ENCODE measurements at regions not wholly inside any gene's neighbourhood (a gene's known extent, or its start where the extent isn't known, plus 50 kb on each side); places are given as distances from the start of the nearest gene placed in this dataset.
"Not testable (repeated sequence)": the region's sequence is repeated elsewhere in the genome, so short reads cannot be mapped to it uniquely, and the experiment has no call there.

DNA sequence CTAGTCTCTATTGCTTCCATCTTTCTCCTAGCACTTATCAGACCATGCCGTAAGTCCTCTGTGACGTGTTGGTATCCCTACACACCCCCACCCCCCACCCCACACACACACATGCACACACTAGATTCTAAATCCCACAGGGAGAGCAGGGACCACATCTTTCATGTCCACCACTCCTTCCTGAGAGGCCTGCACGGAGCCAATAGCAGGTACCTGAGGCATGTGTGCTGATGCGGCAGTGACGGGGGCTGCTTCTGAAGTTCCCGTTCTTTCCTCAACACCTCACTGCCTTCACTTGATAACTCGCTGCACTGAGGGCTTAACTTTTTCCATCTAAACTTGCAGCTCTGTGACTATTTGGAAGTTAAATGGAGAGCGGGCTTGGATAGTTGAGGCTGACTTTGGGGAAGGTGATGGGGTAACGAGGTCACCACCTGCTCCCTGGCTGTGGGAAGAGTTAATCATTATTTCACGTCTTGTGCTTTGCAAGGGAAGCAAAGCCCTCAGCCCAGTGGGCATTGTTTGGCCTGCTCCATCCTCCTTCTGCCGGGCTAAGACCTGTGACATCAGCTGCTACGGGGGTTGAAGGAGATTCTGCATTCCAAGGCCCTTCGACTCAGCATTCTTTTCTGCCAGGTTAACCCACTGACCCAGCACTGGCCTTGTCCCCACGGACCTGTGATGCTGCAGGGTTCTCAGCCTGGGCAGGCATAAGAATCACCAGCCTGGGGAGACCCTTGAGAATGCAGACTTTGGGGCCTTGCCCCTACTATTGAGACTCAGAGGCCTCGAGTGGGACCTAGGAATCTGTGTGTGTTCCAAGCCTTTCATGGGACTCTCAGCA is 187.8 kb downstream of the ANKRD60 start:
- no peak for DNase-seq (ENCODE audit: low spot score)

DNA sequence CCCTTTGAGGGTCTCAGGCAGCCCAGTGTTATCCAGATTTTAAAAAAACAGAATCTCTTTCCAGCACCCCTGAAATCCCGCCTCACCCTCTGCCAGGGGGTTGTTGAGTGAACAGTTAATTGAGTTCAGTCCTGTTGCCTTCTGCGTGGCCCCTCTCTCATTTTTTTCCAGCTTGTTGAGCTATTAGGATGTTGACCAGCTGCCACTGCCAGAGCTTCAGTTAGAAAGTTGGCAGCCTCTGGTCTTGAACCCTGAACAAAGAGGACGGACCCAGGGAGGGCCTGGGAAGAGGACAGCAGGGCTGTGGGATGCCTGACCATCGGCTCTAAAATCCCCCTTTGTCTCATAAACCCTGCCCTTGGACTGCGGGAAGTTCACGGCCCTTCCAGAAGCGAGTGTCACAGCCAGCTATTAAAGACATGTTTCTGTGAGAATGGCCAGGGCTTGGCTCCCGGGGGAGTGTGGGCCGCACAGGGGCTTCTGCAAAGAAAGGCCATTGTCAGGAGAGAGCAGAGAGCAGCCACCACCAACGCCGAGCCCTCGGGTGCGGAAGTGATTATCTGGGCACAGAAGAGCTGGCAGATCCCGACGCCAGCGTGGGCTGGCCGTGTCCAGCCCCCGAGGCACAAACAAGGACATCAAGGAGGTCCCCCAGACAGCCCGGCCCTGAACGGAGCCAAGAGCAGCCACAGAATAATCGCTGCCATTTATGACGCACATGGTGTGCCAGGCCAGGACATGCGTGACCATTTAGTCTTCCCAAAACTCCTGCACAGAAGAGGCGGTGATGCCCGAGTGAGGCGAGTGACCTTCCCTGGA is 189.0 kb downstream of the ANKRD60 start:
- DNase-seq (ENCODE audit: low spot score): no peak

DNA sequence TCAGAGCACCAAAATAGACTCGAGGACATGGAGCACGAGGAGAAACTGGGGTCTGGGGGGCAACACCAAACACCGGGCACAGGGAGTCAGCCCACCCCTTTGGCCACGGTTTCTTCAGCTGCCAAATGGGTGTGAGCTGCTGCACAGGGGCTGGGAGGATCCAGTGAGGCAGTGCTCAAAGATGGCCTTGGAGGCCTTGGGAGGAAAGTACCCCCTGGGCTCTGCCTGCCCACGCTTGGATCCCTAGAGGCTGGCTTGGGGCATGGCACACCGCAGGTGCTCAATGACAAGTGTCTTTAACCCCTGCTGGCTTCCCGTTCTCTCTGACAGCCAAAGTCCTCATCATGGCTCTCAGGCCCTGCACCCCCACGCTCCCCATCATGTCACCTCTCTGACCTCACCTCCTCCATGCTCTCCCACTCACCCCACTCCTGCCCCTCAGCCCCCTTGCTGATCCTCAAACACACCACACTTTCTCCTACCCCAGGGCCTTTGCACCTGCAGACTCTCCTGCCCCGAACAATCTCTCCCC is 190.3 kb downstream of the ANKRD60 start:
- no peak for DNase-seq (ENCODE audit: low spot score)

DNA sequence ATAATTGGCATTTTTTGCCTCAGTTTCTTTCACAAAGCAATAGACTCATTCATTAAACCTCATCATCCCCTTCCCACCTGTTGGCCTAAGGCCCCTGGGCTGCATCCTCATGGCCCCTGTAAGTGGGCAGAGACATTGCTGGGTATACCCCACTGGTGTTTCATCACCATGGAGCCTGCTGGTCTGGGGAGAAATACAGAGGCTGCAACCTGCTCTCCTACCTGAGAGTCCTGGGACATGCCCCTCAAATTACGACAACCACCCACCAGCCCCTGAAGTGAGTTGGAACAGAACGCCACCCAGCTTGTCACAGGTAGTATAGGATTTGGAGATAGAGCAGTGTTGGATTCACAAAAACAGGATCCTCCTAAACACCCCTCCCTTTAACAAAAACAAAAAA is 190.8 kb downstream of the ANKRD60 start:
- DNase-seq (ENCODE audit: low spot score): no peak

DNA sequence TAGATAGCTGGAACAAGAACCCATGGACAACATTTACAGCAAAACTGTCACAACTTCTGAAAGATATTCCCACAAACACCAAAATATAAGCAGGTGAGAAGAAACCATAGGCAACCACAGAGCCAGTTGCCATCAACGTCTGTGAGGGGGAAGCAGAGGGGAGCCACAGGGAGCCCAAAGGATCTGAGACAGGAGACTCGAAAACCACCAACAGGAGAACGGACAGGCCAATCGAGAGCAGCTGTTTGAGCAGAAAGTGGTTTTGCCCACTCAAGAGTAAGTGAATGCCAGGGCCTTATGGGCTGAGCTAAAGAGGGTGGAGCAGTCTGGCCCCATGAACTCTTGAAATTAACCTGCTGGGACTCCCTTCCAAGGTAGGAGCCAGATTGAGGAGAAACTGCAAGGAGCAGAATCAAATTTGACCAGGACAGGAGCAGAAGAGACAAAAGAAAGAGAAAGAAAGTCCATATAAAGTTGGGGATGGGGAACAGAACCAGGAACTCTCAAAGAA is 195.4 kb downstream of the ANKRD60 start:
- DNase-seq (ENCODE audit: low spot score): no peak

DNA sequence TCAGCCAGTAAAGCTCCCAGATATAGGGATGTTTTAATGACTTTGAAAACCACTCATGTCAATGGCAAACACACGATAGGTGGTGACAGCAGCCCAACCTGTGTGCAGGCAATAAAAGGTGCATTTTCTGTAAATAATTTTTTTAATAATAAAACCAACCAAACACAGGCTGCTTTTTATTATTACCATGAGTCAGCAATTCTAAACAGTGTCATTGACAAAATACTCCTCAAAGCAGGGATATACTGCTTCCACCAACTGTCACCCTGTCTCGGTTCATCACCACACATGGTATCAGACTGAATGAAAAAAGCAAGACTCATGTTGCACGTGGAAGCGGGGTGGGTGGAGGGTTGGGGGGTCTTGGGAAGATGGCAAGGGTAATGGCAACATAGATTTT is 195.9 kb downstream of the ANKRD60 start:
- no peak for DNase-seq (ENCODE audit: low spot score)

DNA sequence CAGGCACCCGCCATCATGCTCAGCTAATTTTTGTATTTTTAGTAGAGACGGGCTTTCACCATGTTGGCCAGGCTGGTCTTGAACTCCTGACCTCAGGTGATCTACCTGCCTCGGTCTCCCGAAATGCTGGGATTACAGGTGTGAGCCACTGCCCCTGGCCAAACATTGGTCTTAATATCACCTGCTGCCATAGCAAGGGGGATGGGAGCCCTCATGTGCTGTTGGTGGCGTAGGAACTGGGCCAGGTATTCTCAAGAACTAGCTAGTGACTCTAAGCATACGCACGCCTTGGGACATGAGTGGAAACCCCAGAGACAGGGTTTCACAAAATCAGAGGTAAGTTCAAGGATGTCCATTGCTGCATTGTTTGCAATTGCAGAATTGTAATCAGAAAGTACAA is 197.1 kb downstream of the ANKRD60 start:
- DNase-seq (ENCODE audit: low spot score): not testable (repeated sequence)

DNA sequence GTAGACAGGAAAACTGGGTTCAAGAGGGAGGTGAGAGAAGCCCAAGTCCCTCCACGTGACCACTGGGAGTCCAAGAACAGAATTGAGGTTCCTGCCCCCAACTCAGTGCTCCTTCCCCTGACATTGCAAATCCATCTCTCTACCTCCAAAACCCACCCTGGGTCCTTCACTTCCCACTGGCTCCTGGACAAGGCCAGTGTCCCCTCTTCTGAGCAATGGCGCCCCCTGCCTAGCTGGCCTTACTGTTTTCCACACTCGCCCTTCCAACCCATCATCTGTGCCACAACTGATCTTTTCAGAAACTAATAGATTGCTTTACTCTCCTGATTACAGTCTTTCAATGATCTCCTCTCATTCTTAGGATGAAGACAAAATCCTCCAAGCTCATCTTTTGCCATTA is 200.3 kb downstream of the ANKRD60 start:
- no peak for DNase-seq (ENCODE audit: low spot score)

DNA sequence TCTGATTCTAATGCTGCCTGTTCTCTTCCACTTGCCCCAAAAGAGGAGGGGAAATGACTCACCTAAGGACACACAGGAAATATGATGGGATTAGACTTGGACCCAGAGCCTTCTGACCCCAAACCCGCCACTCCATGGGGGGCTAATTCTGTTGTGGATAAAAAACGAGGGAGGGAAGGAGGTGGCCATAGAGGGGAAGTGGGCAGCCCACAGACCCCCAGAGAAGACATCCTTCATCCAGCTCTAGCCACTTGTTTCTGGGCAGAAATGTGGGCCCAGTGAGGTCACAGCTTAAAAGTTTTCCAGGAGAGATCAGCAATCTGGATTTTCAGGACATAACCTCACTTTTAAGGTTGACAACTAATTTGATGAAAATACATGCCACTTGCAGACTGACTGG is 202.1 kb downstream of the ANKRD60 start:
- no peak for DNase-seq (ENCODE audit: low spot score)

DNA sequence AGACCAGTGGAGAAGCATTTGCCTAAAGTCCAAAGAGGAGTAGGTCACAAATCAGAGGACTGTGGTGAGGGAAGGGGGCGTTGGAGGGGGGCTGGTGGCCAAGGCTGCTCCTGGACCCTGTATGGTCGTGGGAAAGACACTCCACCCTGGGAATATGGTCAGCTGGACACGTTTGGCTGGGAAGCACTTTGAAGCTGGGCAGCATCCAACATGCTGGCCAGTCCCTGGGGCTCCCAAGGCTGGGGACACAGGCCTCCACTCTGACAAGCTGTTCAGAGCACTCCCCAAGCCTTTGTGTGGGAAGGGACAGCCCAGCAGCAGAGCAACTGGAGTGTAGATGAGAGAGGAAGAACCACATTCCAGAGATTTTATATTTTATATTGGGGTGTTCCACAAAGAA is 203.2 kb downstream of the ANKRD60 start:
- no peak for DNase-seq (ENCODE audit: low spot score)

DNA sequence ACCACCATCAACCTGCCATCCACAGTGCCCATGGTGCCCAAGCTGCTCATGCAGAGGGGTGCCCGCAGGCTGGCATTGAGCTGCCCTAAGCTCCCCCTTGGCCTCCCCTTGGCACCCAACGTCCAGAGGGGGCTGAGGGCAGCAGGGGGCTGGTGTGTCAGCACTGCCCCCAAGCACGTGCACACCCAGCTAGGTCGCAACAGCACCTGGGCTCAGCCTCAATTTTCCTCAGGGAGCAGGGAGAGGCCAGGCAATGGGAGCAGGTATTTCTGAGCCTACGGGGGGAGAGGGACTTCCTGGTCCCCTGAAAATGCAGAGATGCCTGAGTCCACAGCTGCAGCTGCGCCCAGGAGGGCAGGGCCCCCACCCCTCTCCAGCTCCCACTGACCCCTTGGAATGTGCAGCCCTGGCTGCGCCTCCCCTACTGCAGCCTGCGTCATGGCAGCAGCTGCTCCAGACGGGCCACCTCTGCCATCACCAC is 204.2 kb downstream of the ANKRD60 start:
- no peak for DNase-seq (ENCODE audit: low spot score)

DNA sequence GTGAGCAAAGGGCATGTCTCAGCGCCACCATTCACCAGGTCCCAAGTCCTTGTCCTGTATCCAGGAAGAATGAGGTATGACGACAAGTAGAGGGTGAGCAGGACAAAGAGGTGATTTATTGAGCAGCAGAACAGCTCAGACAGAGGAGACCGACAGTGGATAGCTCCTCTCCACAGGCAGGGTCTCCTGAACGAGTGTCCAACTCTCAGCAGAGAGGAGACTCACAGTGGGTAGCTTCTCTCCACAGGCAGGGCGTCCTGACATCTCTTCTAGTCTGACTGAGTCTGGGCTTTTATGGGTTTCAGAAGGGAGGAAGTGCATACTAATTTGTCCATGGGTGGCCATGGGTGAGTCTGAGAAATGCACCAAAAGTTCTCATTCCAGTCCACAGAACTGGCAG is 204.7 kb downstream of the ANKRD60 start:
- DNase-seq (ENCODE audit: low spot score): no peak

DNA sequence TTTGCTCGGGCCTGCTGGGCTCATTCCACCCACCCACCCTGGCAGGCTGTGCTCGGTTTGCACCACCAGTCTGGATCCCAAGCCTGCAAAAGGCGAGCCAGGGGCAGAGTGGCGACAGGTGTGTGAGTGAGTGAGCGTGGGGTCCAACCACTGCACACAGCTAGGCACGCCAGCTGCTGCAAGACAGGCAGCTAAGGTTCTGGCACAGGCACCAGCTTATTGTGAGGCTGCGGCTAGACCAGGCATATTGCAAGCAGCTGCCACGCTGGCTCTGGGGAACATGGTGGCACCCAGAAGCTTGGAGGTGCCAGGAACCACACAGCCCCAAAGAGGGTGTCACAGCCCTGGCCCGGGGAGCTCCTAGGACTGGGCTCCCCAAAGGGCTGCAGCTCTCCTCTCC is 205.1 kb downstream of the ANKRD60 start:
- DNase-seq (ENCODE audit: low spot score): no peak

DNA sequence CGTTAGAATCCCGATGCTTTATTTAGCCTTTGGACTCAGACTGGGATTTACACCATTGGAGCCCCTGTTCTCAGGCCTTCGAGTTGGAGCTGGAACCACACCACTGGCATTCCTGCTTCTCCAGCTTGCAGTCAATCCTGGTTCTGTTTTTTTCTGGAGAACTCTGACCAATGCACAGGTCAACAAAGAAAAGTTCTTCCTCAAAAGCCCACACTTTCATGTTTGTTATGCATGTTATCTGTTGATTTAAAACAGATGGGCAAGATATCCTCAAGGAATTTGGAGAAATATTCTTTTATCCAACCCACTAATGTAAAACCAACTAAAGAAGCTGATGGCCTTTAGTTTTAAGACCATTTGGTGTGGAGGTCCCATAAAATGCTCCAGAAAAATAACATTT is 205.7 kb downstream of the ANKRD60 start:
- no peak for DNase-seq (ENCODE audit: low spot score)

DNA sequence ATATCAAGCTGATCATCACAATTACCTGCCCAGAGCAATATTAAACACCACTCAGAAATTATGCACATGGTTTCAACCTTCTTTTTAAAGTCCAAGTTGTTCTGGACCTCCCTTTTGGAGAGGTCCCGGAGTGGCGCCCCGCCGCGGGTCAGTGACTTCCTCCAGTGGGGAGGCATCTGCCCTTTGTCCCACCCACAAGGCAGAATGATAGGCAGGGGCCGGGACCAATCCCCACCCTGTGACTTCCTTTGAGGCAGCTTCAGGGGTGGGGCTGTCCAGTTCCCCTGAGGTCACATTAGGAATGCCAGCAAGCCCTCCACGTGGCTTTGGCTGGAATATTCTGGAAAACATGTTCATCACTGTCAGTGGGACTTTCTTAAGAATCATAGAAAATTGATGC is 207.0 kb downstream of the ANKRD60 start:
- DNase-seq (ENCODE audit: low spot score): peak; percentile 52

DNA sequence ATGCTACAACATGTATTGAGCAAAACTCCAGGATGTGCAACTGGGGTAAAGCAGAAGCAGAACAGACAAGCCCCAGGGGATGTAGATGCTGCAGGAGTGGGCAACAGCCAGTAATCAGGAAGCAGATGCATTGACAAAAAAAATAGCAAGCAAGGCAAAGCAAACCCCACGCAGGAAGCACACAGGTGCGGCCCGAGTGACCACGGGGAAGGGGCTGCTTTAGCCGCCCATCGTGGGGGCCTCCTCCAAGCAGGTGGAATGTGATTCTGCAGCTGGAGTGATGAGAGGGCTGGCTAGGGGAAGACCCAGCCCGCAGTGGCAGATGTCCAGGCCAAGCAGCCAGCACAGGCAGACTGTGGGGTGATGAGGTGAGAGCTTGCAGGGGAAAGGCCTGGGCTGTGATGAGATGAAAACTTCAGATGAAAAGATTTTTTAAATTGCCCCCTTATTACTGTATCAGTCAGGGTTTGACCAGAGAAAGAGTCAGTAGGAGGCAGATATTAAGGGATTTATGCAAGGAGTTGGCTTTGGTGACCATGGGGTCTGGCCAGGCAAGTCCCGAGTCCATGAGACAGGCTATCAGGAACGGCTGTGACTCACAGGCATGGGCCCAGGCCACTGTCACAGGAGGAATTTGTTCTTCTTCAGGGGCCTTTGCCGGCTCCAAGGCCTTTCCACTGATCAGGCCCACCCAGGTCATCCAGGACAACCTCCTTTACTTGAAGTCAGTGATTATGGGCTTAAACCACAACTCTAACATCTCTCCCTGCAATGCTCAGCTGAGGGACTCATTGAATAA is 207.6 kb downstream of the ANKRD60 start:
- no peak for DNase-seq (ENCODE audit: low spot score)

DNA sequence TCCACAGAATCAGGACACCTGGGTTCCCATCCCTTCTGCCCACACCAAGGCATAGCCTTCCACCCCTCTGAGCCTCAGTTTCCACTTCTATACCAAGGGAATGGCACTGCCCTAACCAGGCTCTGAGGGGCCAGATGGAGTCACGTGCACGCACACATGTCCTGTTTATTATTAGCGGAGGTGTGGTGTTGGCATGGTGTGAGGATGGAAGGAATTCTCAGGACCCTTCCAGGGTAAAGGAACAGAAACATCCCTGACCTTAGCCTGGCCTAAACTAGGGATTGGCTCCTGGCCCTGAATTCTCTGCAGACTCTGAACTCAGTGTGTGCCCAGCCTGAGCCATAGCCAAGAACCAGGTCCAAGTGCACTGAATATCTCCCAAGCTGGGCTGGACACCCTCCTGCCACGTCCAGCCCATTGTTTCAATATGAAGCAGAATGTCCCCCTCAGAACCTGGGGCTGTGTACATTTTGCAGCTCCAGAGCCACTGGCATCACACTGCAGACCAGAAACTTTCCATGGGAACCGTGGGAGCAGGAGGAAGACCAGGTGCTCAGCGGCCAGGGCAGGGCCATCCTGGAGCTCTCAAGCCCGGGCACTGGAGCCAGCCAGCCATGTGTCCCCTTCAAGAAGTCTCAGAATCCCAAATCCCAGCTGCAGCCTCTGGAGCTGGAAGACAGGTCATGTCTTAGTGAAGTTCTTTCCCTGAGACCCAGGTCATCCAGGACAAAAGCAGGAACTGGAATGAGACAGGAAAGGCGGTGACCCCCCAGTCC is 208.4 kb downstream of the ANKRD60 start:
- no peak for DNase-seq (ENCODE audit: low spot score)

DNA sequence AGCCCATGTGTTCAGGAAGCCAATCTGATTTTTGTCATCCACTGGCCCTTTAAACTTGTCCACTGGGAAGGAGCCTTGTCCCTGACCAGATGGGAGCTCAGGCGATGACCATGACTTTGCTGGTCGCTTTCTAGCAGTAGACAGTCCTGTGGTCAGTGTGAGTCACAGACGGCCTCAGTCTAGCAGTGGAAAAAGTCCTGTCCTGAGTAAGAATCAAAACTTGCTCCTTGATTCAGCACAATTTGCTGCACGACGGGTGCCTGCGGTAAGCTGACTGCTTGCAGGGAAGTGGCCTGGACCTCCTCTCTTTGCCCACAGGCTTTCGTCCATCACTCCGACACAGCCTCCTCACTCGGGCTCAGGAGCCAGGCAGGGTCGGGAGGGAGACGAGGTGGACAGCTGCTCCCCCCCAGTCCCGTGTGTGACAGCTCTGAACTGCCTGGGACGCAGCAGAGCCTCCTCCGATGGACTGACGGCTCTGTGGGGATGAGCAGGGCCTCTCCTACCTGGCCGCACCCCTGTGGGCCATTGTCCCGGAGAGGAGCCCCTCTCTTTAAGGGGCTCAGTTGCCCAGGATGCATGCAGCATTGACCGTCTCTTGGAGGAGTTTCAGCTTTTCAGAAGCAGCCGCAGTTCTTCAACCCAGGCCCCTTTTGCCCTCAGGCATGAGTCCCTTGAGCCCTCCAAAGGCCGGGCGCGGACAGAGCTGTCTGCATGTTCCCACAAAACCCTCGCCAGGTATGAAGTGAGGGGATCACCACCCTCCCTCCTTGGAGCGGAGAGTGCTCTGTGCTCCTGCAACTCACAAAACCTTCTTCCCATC is 209.2 kb downstream of the ANKRD60 start:
- peak; percentile 77 for DNase-seq (ENCODE audit: low spot score)

DNA sequence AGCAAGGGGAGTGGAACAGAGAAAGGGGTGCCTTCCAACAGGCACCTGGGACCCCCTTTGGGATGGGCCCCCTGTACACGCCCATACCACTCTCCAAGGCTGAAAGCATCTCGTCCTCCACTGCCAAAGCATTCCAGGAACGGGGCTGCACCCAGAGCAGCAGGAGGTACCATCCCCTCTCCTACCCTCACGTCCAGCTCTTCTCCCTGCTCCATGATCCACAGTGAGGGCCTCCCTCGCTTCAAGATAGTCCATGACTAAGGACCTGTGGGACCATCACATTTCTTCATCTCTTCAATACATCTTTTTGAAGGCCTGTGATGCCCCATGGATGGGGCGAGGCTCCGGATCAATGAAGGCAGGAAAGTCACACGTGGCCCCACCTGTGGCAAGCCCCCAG is 209.9 kb downstream of the ANKRD60 start:
- no peak for DNase-seq (ENCODE audit: low spot score)

DNA sequence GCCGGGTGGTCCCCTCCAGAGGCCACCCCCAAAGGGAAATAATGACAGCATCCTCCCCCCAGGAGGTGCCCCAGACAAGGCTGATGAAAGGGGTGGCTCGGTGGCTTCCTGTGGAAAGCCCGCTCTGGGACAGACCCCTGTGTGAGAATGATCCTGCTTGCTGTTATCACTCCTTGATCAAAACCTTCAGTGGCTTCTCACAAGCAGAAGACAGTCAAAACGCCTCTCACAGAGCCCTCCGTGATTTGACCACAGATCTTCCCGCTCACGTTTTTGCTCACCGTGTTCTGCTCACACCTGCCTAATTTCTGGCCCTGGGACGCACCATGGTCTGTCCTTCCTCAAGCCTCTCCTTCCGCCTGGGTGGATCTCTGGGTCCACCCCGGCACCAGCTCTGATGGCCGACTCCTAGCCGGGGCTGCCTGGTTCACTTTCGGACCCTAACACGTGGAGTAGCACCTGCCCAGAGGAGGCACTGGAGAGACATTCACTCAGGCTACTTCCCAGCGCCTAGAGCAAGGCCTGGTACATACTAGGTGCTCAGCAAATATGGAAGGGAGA is 210.4 kb downstream of the ANKRD60 start:
- DNase-seq (ENCODE audit: low spot score): no peak
